GM12891 (cell line): ENCODE measurements at regions not wholly inside any gene's neighbourhood (a gene's known extent, or its start where the extent isn't known, plus 50 kb on each side); places are given as distances from the start of the nearest gene placed in this dataset.

Experiments used
- POLR2A ChIP-seq: IDR thresholded peaks from 2 replicates; pipeline ENCODE4 v1.6.1; 2011; ENCODE audit warnings: low read depth, low read length, control low read depth
- POLR2AphosphoS5 ChIP-seq: IDR thresholded peaks from 2 replicates; pipeline ENCODE4 v1.6.1; 2011; ENCODE audit warnings: low read depth, low read length, control low read depth
- POU2F2 ChIP-seq: IDR thresholded peaks from 2 replicates; pipeline ENCODE4 v1.6.1; 2011; ENCODE audit warnings: low read depth, mild to moderate bottlenecking, control low read depth, low read length, moderate library complexity
- TAF1 ChIP-seq: IDR thresholded peaks from 2 replicates; pipeline ENCODE4 v1.6.1; 2011; ENCODE audit warnings: low read depth, low read length, control low read depth

- no peak for TF ChIP-seq POLR2A
- TF ChIP-seq TAF1 = no peak
- no peak for TF ChIP-seq POLR2AphosphoS5
- no peak for TF ChIP-seq POU2F2
Measured at GRCh38 chr10:121092720-121093095, 241.5 kb downstream of the WDR11 start.
